Tibial nerve (tissue), 3 donors: ENCODE measurements at regions not wholly inside any gene's neighbourhood (a gene's known extent, or its start where the extent isn't known, plus 50 kb on each side); places are given as distances from the start of the nearest gene placed in this dataset.

ENCODE experiments used
- CTCF ChIP-seq, 5 experiments: fragments of 200-600 bp in 3 of 5; fragments of 450-650 bp in 2 of 5; sonication (generic) in 3 of 5; IDR thresholded peaks; one replicate each; pipeline ENCODE4 v1.5.1; 2016 to 2019; ENCODE audit warnings: antibody characterized with exemption in 5 of 5, mild to moderate bottlenecking in 3 of 5, moderate library complexity in 2 of 5
- POLR2A ChIP-seq, 2 donors: fragments of 450-650 bp; IDR thresholded peaks; one replicate each; pipeline ENCODE4 v1.6.1; 2017; ENCODE audit warnings: antibody characterized with exemption in 2 of 2, mild to moderate bottlenecking in 2 of 2, moderate library complexity in 2 of 2

DNA sequence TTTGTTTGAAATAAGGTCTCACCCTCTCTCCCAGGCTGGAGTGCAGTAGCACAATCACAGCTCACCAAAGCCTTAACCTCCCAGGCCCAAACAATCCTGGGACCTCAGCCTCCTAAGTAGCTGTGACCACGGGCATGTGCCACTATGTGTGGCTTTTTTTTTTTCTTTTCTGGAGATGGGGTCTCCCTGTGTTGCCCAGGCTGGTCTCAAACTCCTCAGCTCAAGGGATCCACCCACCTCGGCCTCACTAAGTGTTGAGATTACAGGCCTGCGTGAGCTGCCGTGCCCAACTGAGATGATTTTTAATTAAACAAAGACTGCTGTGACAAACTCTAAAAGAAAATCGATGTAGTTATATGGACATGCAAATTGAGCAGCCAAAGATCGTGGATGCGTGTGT, 768.4 kb upstream of the ADGRL2 start:
- TF ChIP-seq POLR2A (IDR thresholded peaks at IDR 0.05) (no peak), CTCF (IDR thresholded peaks at IDR 0.05) (no peak)
